NT2/D1 (cell line): ENCODE measurements at regions not wholly inside any gene's neighbourhood (a gene's known extent, or its start where the extent isn't known, plus 50 kb on each side); places are given as distances from the start of the nearest gene placed in this dataset.

Experiments used
- SUZ12 ChIP-seq: IDR thresholded peaks from 2 replicates; pipeline ENCODE4 v1.6.1; 2011; ENCODE audit not compliant: insufficient read length, insufficient read depth; ENCODE audit errors: extremely low read depth
- ZNF274 ChIP-seq: IDR thresholded peaks from 2 replicates; pipeline ENCODE4 v1.6.1; 2011; ENCODE audit warnings: mild to moderate bottlenecking, low read depth, low read length

DNA sequence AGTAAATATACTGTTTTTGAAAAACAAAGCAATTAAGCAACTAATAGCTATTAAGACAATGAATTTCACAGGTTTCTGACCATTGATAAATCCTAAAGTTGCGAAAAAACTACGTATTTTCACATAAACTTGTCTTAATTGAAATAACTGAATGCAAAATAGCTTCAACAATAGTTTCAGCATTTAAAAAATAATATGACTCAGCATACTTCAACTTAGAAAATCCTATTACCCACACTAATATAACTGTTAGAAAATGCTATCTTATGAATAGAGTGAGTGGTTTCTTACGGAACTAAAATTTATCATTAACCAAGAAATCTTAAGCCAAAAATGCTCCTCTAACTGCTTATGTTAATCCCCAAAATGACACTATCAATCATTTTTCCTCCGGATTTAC is 183.9 kb downstream of the AVL9 start:
- TF ChIP-seq ZNF274: no peak
- TF ChIP-seq SUZ12: no peak
